ENCODE measurements at regions not wholly inside any gene's neighbourhood (a gene's known extent, or its start where the extent isn't known, plus 50 kb on each side); places are given as distances from the start of the nearest gene placed in this dataset.
"Not testable (repeated sequence)": the region's sequence is repeated elsewhere in the genome, so short reads cannot be mapped to it uniquely, and the experiment has no call there.

DNA sequence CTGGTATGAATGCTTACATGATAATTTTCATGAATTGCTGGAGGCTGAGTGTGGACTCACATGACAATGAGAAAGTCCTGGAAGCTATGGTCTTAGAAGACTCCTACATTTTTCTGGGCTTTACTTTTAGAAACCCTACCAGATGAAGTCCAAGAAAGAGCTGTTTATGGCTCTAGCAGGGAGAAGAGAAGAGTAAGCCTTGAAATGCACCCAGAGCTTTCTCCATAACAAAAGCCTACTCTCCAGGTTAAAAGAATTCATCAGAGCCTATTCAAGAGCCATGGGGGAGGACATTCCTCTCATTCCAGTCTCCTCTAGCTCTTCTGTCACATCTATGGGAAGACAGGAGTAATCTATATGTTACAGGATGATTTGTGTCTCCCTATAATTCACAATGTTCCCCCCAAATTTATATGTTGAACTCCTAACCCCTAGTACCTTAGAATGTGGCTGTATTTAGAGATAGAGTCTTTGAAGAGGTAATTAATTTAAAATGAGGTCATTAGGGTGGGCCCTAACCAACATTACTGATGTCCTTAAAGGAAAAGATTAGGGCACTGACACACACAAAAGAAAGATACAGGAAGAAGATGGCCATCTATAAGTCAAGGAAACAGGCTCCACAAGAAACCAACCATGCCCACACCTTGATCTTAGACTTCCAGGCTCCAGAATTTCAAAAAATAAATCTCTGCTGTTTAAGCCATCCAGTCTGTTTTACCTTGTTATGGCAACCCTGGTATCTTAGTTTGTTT, 193.8 kb upstream of the PTER start:
- CTCF ChIA-PET = no interaction called here
- DNase-seq = no peak
- Mint-ChIP-seq H3K27ac (ENCODE audit: unreplicated experiment) (no peak overlapping the region), H3K36me3 (ENCODE audit: insufficient read depth, unreplicated experiment) (no peaks in the 10 kb centered on the region), H3K9me3 (ENCODE audit: low read depth, unreplicated experiment) (peaks cover 2% of the 10 kb centered on the region), H3K27me3 (ENCODE audit: unreplicated experiment) (no peaks in the 10 kb centered on the region), H3K4me1 (ENCODE audit: low read depth, unreplicated experiment) (no peaks in the 10 kb centered on the region), H3K4me3 (ENCODE audit: low read depth, unreplicated experiment) (no peak overlapping the region)
- intact Hi-C loops (cut with micrococcal nuclease; ENCODE audit: unreplicated experiment) = no loop called here
- BruUV-seq (replicated peaks) = no TSS peak
- TF ChIP-seq, protein P1, sequence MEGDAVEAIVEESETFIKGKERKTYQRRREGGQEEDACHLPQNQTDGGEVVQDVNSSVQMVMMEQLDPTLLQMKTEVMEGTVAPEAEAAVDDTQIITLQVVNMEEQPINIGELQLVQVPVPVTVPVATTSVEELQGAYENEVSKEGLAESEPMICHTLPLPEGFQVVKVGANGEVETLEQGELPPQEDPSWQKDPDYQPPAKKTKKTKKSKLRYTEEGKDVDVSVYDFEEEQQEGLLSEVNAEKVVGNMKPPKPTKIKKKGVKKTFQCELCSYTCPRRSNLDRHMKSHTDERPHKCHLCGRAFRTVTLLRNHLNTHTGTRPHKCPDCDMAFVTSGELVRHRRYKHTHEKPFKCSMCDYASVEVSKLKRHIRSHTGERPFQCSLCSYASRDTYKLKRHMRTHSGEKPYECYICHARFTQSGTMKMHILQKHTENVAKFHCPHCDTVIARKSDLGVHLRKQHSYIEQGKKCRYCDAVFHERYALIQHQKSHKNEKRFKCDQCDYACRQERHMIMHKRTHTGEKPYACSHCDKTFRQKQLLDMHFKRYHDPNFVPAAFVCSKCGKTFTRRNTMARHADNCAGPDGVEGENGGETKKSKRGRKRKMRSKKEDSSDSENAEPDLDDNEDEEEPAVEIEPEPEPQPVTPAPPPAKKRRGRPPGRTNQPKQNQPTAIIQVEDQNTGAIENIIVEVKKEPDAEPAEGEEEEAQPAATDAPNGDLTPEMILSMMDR (IDR thresholded peaks at IDR 0.05; ENCODE audit: unreplicated experiment) = no peak

DNA sequence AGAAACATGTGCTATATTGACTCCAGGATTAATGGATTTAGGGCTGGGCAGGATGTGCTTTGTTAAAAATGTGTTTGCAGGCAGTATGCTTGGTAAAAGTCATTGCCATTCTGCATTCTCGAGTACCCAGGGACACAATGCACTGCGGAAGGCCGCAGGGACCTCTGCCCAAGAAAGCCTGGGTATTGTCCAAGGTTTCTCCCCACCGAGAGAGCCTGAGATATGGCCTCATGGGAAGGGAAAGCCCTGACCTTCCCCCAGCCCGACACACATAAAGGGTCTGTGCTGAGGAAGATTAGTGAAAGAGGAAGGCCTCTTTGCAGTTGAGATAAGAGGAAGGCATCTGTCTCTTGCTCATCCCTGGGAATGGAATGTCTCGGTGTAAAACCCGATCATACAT, 186.7 kb upstream of the PTER start:
- H3K4me1 Mint-ChIP-seq (ENCODE audit: low read depth, unreplicated experiment); H3K4me3 Mint-ChIP-seq (ENCODE audit: low read depth, unreplicated experiment); CTCF ChIA-PET; H3K36me3 Mint-ChIP-seq (ENCODE audit: insufficient read depth, unreplicated experiment); intact Hi-C loops (cut with micrococcal nuclease; ENCODE audit: unreplicated experiment); BruUV-seq (replicated peaks); H3K27me3 Mint-ChIP-seq (ENCODE audit: unreplicated experiment); H3K9me3 Mint-ChIP-seq (ENCODE audit: low read depth, unreplicated experiment); H3K27ac Mint-ChIP-seq (ENCODE audit: unreplicated experiment); DNase-seq: not testable (repeated sequence)

DNA sequence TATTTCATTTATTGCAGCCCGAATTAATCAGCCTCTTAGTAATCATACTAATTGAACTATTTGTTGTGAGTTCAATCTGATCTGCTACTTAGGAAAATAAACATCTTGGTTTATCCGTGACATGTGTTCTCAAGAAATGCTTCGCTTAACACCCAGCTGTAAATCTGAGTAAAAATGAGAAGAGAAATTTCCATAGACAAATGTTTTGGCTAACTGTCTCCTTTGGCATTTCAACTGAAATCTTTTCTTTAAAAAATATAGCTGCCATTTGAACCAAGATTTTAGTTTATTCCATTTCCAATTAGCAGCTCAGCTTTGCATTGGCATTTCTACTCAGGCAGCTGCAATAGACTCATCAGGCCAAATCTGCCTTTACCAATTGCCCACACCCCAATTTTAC, 180.5 kb upstream of the PTER start:
- H3K4me1 Mint-ChIP-seq (ENCODE audit: low read depth, unreplicated experiment) = no peaks in the 10 kb centered on the region
- CTCF ChIA-PET = no interaction called here

DNA sequence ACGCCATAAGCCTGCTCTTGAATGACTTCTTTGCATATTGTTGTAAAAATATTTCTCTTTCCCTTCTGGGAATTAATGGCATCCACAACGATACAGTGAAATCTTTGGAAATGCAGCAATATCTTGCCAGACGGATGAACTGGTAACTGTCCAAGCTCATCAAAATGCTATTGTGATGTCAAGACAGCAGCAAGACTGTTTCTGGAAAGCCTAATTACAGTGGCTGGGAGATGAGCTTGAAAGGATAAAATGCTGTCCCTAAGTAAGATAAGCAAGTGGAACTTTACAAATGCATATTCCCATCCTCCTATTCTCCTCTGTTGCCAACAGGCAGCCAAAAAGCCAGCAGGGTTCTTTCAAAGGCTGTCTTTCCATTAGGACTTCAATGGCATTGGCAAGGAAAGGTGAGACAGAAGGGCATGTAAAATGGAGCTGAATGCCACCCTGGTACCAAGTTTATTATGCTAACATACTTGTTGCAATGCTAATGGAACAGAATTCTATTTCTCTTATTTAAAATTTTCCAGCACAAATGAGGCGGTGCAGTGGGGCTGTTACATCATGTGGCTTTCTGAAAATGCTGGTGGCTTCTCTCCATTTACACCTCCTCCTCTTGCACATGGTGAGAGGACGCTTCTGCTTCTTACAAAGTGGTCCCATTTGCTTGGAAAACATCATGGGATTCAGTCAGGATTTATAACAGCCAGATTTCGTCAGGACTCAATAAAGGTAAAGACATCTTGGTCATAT, 178.3 kb upstream of the PTER start:
- TF ChIP-seq, protein P1 (IDR thresholded peaks at IDR 0.05; ENCODE audit: unreplicated experiment) = no peak
- BruUV-seq (replicated peaks) = no TSS peak
- H3K36me3 Mint-ChIP-seq (ENCODE audit: insufficient read depth, unreplicated experiment) = no peaks in the 10 kb centered on the region
- H3K9me3 Mint-ChIP-seq (ENCODE audit: low read depth, unreplicated experiment) = peaks cover 8% of the 10 kb centered on the region
- no peak for DNase-seq
- no peaks in the 10 kb centered on the region for H3K4me1 Mint-ChIP-seq (ENCODE audit: low read depth, unreplicated experiment)
- CTCF ChIA-PET = no interaction called here
- H3K4me3 Mint-ChIP-seq (ENCODE audit: low read depth, unreplicated experiment) = no peak overlapping the region
- no peak overlapping the region for H3K27ac Mint-ChIP-seq (ENCODE audit: unreplicated experiment)
- intact Hi-C loops (cut with micrococcal nuclease; ENCODE audit: unreplicated experiment) = no loop called here
- peaks cover 10% of the 10 kb centered on the region for H3K27me3 Mint-ChIP-seq (ENCODE audit: unreplicated experiment)

More for the DNA sequence above, 180.5 kb upstream of the PTER start:
- no TSS peak for BruUV-seq (replicated peaks)
- H3K36me3 Mint-ChIP-seq (ENCODE audit: insufficient read depth, unreplicated experiment) = no peaks in the 10 kb centered on the region
- TF ChIP-seq, protein P1 (IDR thresholded peaks at IDR 0.05; ENCODE audit: unreplicated experiment) = no peak
- intact Hi-C loops (cut with micrococcal nuclease; ENCODE audit: unreplicated experiment) = no loop called here
- H3K27me3 Mint-ChIP-seq (ENCODE audit: unreplicated experiment) = peaks cover 10% of the 10 kb centered on the region
- no peak overlapping the region for H3K4me3 Mint-ChIP-seq (ENCODE audit: low read depth, unreplicated experiment)
- H3K9me3 Mint-ChIP-seq (ENCODE audit: low read depth, unreplicated experiment) = peaks cover 8% of the 10 kb centered on the region
- no peak overlapping the region for H3K27ac Mint-ChIP-seq (ENCODE audit: unreplicated experiment)
- DNase-seq = no peak

DNA sequence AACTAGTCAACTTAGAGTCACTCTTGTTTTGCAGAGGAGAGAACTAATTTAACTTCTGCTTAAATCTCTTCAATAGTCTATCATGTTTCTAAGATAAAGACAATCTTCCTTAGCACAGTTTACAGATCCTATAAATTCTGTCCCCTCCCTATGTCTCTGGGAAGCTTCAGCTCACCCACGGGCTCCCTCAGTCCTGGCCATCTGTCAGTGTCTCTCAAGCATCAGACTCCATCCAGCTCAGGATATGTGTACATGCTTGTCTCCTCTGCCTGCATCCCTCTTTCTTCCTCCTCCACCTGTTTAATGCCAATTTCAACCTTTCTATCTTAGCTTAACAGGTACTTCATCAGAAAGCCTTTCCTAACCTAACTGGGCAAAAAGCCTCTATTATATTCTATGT, 177.1 kb upstream of the PTER start:
- TF ChIP-seq, protein P1 (IDR thresholded peaks at IDR 0.05; ENCODE audit: unreplicated experiment) = no peak
- peaks cover 8% of the 10 kb centered on the region for H3K9me3 Mint-ChIP-seq (ENCODE audit: low read depth, unreplicated experiment)
- no peaks in the 10 kb centered on the region for H3K36me3 Mint-ChIP-seq (ENCODE audit: insufficient read depth, unreplicated experiment)
- DNase-seq = no peak
- no peak overlapping the region for H3K4me3 Mint-ChIP-seq (ENCODE audit: low read depth, unreplicated experiment)
- intact Hi-C loops (cut with micrococcal nuclease; ENCODE audit: unreplicated experiment) = no loop called here
- no TSS peak for BruUV-seq (replicated peaks)
- CTCF ChIA-PET = no interaction called here
- H3K4me1 Mint-ChIP-seq (ENCODE audit: low read depth, unreplicated experiment) = no peaks in the 10 kb centered on the region
- peaks cover 10% of the 10 kb centered on the region for H3K27me3 Mint-ChIP-seq (ENCODE audit: unreplicated experiment)
- no peak overlapping the region for H3K27ac Mint-ChIP-seq (ENCODE audit: unreplicated experiment)
